ENCODE measurements at regions not wholly inside any gene's neighbourhood (a gene's known extent, or its start where the extent isn't known, plus 50 kb on each side); places are given as distances from the start of the nearest gene placed in this dataset.

GRCh38 chr21:16777041-16777720 lies 735.7 kb upstream of the CXADR start:
- TF ChIP-seq CTCF (IDR thresholded peaks at IDR 0.05; ENCODE audit: low read length, missing control alignments) = no peak
- no peak for DNase-seq (ENCODE audit: low read depth)
- H3K4me3 ChIP-seq (replicated peaks; ENCODE audit: low read depth, low read length) = no peak overlapping the region

- no peak for DNase-seq (ENCODE audit: low read depth)
- TF ChIP-seq CTCF (IDR thresholded peaks at IDR 0.05; ENCODE audit: low read length, missing control alignments) = no peak
- H3K4me3 ChIP-seq (replicated peaks; ENCODE audit: low read depth, low read length) = no peak overlapping the region
Observed at GRCh38 chr21:16788584-16788983, 724.3 kb upstream of the CXADR start.

- H3K4me3 ChIP-seq (replicated peaks; ENCODE audit: low read depth, low read length) = no peak overlapping the region
- TF ChIP-seq CTCF (IDR thresholded peaks at IDR 0.05; ENCODE audit: low read length, missing control alignments) = no peak
- no peak for DNase-seq (ENCODE audit: low read depth)
Observed at GRCh38 chr21:16789636-16790035, 723.2 kb upstream of the CXADR start.

- no peak overlapping the region for H3K4me3 ChIP-seq (replicated peaks; ENCODE audit: low read depth, low read length)
- DNase-seq (ENCODE audit: low read depth) = no peak
- no peak for TF ChIP-seq CTCF (IDR thresholded peaks at IDR 0.05; ENCODE audit: low read length, missing control alignments)
Observed at GRCh38 chr21:16792101-16792500, 720.7 kb upstream of the CXADR start.

GRCh38 chr21:16794950-16795349 lies 717.9 kb upstream of the CXADR start:
- TF ChIP-seq CTCF (IDR thresholded peaks at IDR 0.05; ENCODE audit: low read length, missing control alignments) = no peak
- peak; percentile 88 for DNase-seq (ENCODE audit: low read depth)

GRCh38 chr21:16796776-16797175 lies 716.1 kb upstream of the CXADR start:
- DNase-seq (ENCODE audit: low read depth) = no peak
- no peak overlapping the region for H3K4me3 ChIP-seq (replicated peaks; ENCODE audit: low read depth, low read length)
- no peak for TF ChIP-seq CTCF (IDR thresholded peaks at IDR 0.05; ENCODE audit: low read length, missing control alignments)

More at GRCh38 chr21:16794950-16795349, 717.9 kb upstream of the CXADR start:
- no peak overlapping the region for H3K4me3 ChIP-seq (replicated peaks; ENCODE audit: low read depth, low read length)

- no peak for DNase-seq (ENCODE audit: low read depth)
- no peak overlapping the region for H3K4me3 ChIP-seq (replicated peaks; ENCODE audit: low read depth, low read length)
- TF ChIP-seq CTCF (IDR thresholded peaks at IDR 0.05; ENCODE audit: low read length, missing control alignments) = no peak
Observed at GRCh38 chr21:16797540-16797939, 715.3 kb upstream of the CXADR start.

Data from fibroblast of pulmonary artery (primary cell).